Spleen (tissue), 11 donors: ENCODE measurements at regions not wholly inside any gene's neighbourhood (a gene's known extent, or its start where the extent isn't known, plus 50 kb on each side); places are given as distances from the start of the nearest gene placed in this dataset.

Source experiments
- DNase-seq: peaks from one replicate; pipeline ENCODE4 v3.0.0-alpha.2; 2020
- H3K27ac ChIP-seq, 8 donors: fragments of 200-600 bp; sonication (generic) in 7 of 8; 1 replicate in 4 of 8; 2 replicates in 4 of 8; pipeline versions ENCODE4 v1.5.0 to v1.8.0; 2016 to 2021; ENCODE audit warnings: inconsistent platforms in 4 of 8, mild to moderate bottlenecking in 4 of 8, moderate library complexity in 1 of 8
- H3K27me3 ChIP-seq, 7 donors: fragments of 200-600 bp; sonication (generic) in 6 of 7; replicated peaks in 1 of 7; 1 replicate in 4 of 7; 2 replicates in 3 of 7; pipeline versions ENCODE4 v1.5.0 to v1.8.0; 2016 to 2021; ENCODE audit warnings: inconsistent platforms in 3 of 7, mild to moderate bottlenecking in 1 of 7
- H3K36me3 ChIP-seq, 6 donors: fragments of 200-600 bp; sonication (generic) in 5 of 6; 1 replicate in 4 of 6; 2 replicates in 2 of 6; pipeline versions ENCODE4 v1.5.0 to v1.8.0; 2016 to 2021; ENCODE audit warnings: inconsistent platforms in 2 of 6
- H3K4me1 ChIP-seq, 6 donors: fragments of 200-600 bp; sonication (generic) in 5 of 6; 1 replicate in 3 of 6; 2 replicates in 3 of 6; pipeline versions ENCODE4 v1.5.0 to v1.8.0; 2016 to 2021; ENCODE audit warnings: inconsistent platforms in 3 of 6
- H3K4me3 ChIP-seq, 8 donors: fragments of 200-600 bp; sonication (generic) in 7 of 8; 1 replicate in 4 of 8; 2 replicates in 4 of 8; pipeline versions ENCODE4 v1.5.0 to v1.8.0; 2016 to 2021; ENCODE audit warnings: inconsistent platforms in 4 of 8, mild to moderate bottlenecking in 4 of 8, moderate library complexity in 2 of 8
- H3K9me3 ChIP-seq, 8 donors: fragments of 200-600 bp; sonication (generic) in 7 of 8; 1 replicate in 4 of 8; 2 replicates in 4 of 8; pipeline versions ENCODE4 v1.5.0 to v1.8.0; 2016 to 2021; ENCODE audit warnings: inconsistent platforms in 4 of 8
- CTCF ChIP-seq, 11 experiments: fragments of 200-600 bp in 7 of 11; fragments of 450-650 bp in 4 of 11; sonication (generic) in 4 of 11; IDR thresholded peaks in 8 of 11; conservative IDR thresholded peaks in 3 of 11; 1 replicate in 7 of 11; 2 replicates in 4 of 11; pipeline versions ENCODE4 v1.4.0 to v1.8.0; 2016 to 2021; ENCODE audit warnings: antibody characterized with exemption in 11 of 11, inconsistent platforms in 4 of 11, mild to moderate bottlenecking in 1 of 11
- POLR2A ChIP-seq, 3 donors: fragments of 450-650 bp; IDR thresholded peaks; one replicate each; pipeline ENCODE4 v1.5.1; 2017; ENCODE audit warnings: antibody characterized with exemption in 3 of 3, mild to moderate bottlenecking in 1 of 3
- POLR2AphosphoS5 ChIP-seq, 3 donors: sonication (generic); formaldehyde crosslinking; IDR thresholded peaks; one replicate each; pipeline ENCODE4 v1.5.1; 2017; ENCODE audit warnings: antibody characterized with exemption in 3 of 3
- WGBS, 5 donors: extraction: QIAGEN DNeasy Blood & Tissue Kit in 3 of 5; methylation state at CpG; one replicate each; pipeline versions ENCODE4 v1.1.5 to v1.1.7; 2013 to 2018; 5-methylcytosine and 5-hydroxymethylcytosine counted together
- intact Hi-C: fragments of 100-400 bp; cut with DNase I; formaldehyde crosslinking; loops from one replicate; pipeline ENCODE4 v1.15.0; 2023; ENCODE audit warnings: low total_unique reads
- donor health status: healthy with polysubstance abuse.
- donor health status: DM: no; HTN: no; CAD: no; lungs with moderate emphysema.
- donor health status: DM: no; HTN: no; CAD: no.
- donor health status: Bipolar disorder and iron deficiency.
- donor health status: healthy.
- donor health status: DM: no; HTN: no; CAD: no.
- donor health status: DM: yes; HTN: yes; CAD: no.

DNA sequence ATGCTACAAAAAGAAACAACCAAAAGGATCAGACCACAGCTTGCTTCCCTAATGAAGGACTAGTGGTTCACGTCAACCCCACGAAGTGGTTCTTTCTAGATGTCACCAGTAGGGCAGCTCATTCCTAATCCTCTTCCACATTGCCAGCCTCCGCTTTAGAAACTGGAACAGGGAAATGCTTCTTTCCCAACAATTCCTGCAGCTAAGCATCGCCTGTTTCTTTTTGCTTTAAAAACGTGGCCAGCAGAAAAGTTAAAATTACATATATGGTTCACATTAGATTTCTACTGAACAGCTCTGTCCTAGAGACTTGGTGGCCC is 100.2 kb downstream of the MTX3 start:
- intact Hi-C loops: no loop called here
- peaks cover 0 to 23% (median 0%) of the 10 kb centered on the region in 7 donors for H3K27me3 ChIP-seq
- no peak for TF ChIP-seq CTCF (IDR thresholded peaks at IDR 0.05 in 8 of 11, conservative IDR thresholded peaks at IDR 0.05 in 3 of 11)
- TF ChIP-seq POLR2A (IDR thresholded peaks at IDR 0.05): no peak
- no peak for TF ChIP-seq POLR2AphosphoS5 (IDR thresholded peaks at IDR 0.05)
- WGBS, 5 donors: 87 to 92% (median 91%) methylated on average over 5 of the region's 5 CpGs
- peaks cover 0 to 15% (median 0%) of the 10 kb centered on the region in 6 donors for H3K4me1 ChIP-seq
- no peak overlapping the region for H3K27ac ChIP-seq
- H3K36me3 ChIP-seq: no peaks in the 10 kb centered on the region
- DNase-seq: no peak
- peaks cover 0 to 15% (median 9%) of the 10 kb centered on the region in 8 donors for H3K9me3 ChIP-seq
- no peak overlapping the region for H3K4me3 ChIP-seq

DNA sequence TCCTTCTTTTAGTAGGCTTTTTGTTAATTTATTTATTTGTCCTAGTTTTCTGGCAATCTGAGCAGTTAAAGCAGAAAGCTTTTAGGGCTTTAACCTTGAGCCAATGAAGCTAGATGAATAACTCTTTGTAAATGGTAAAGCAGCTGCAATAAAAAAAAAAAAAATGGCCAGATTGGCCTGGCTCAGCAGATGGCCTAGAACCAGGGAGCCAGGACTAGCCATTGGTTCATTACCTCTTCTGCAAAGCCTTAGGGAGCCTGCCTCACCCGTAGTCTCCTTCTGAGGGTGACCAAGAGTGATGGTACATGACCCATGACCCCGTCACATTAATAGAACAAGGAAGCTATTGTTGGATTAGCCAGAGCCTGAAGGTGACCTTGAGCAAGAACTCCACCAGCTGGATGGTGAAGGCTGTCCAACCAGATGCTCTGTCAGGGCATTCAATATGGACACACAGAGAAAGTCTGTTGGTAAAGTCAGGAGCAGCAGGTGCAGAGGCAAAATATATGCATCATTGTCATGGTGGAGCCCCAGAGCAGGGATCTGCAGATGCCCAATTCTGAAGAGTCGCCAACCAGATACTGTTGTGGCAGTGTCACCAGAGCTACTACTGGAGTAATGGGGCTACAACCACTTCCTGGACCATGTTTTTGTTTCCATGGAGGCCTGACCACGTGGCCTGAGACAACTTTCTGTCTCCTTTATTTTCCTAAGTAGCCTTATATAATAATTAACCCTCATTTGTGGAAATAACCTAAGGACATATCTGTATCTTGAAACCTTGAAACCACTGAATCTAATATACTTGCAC is 100.7 kb downstream of the MTX3 start:
- no peaks in the 10 kb centered on the region for H3K36me3 ChIP-seq
- WGBS, 5 donors: 56 to 83% (median 72%) methylated on average over 4 of the region's 4 CpGs
- H3K4me1 ChIP-seq: peaks cover 0 to 19% (median 0%) of the 10 kb centered on the region in 6 donors
- TF ChIP-seq POLR2AphosphoS5 (IDR thresholded peaks at IDR 0.05): no peak
- TF ChIP-seq CTCF (IDR thresholded peaks at IDR 0.05 in 8 of 11, conservative IDR thresholded peaks at IDR 0.05 in 3 of 11): no peak
- TF ChIP-seq POLR2A (IDR thresholded peaks at IDR 0.05): no peak
- peaks cover 0 to 15% (median 9%) of the 10 kb centered on the region in 8 donors for H3K9me3 ChIP-seq
- intact Hi-C loops: no loop called here
- no peak overlapping the region for H3K27ac ChIP-seq
- no peak for DNase-seq
- H3K4me3 ChIP-seq: no peak overlapping the region
- peaks cover 0 to 18% (median 0%) of the 10 kb centered on the region in 7 donors for H3K27me3 ChIP-seq

DNA sequence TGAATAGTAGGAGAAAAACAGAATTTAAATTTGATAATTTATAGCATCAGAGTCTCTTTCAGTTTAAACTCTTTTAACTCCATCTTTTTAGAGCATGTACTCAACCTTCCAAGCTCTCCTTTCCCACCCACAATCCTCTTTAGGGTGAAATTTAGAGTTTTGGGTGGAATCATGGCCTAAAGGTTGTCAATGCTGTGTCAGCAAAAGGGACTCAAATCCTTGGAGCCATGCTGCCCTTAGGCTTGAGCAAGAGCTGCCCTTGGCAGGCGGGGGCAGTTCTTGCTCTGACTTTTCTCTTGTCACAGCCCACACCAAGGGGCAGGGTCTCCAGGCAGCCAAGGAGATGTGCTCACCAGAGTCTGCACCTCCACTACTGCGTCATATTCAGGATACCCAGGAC is 102.4 kb downstream of the MTX3 start:
- Histone ChIP-seq H3K4me3 (no peak overlapping the region), H3K9me3 (peaks cover 0 to 15% (median 9%) of the 10 kb centered on the region in 8 donors), H3K36me3 (no peaks in the 10 kb centered on the region), H3K4me1 (peaks cover 0 to 19% (median 0%) of the 10 kb centered on the region in 6 donors), H3K27me3 (peaks cover 0 to 4% (median 0%) of the 10 kb centered on the region in 7 donors), H3K27ac (no peak overlapping the region)
- no peak for DNase-seq
- intact Hi-C loops: no loop called here
- WGBS, 5 donors: 84 to 96% (median 91%) methylated on average over 2 of the region's 2 CpGs
- TF ChIP-seq CTCF (IDR thresholded peaks at IDR 0.05 in 8 of 11, conservative IDR thresholded peaks at IDR 0.05 in 3 of 11): no peak
- no peak for TF ChIP-seq POLR2A (IDR thresholded peaks at IDR 0.05)
- TF ChIP-seq POLR2AphosphoS5 (IDR thresholded peaks at IDR 0.05): no peak

GRCh38 chr5:79886925-79887655 is 104.0 kb downstream of the MTX3 start:
- Histone ChIP-seq H3K27me3 (no peaks in the 10 kb centered on the region), H3K4me1 (peaks cover 0 to 19% (median 0%) of the 10 kb centered on the region in 6 donors), H3K4me3 (no peak overlapping the region), H3K36me3 (no peaks in the 10 kb centered on the region), H3K27ac (no peak overlapping the region), H3K9me3 (peaks cover 0 to 15% (median 9%) of the 10 kb centered on the region in 8 donors)
- TF ChIP-seq CTCF (IDR thresholded peaks at IDR 0.05 in 8 of 11, conservative IDR thresholded peaks at IDR 0.05 in 3 of 11) (no peak), POLR2A (IDR thresholded peaks at IDR 0.05) (no peak), POLR2AphosphoS5 (IDR thresholded peaks at IDR 0.05) (no peak)
- intact Hi-C loops: no loop called here
- 52 to 72% (median 68%) methylated on average over 10 of the region's 10 CpGs for WGBS, 5 donors
- DNase-seq: no peak
